SK-N-MC (cell line): ENCODE measurements at regions not wholly inside any gene's neighbourhood (a gene's known extent, or its start where the extent isn't known, plus 50 kb on each side); places are given as distances from the start of the nearest gene placed in this dataset.

Experiments used
- EZH2 ChIP-seq: fragments of 200-600 bp; sonication (generic); IDR thresholded peaks from one replicate; pipeline ENCODE4 v1.6.1; 2017; ENCODE audit warnings: antibody characterized with exemption
- FOXP2 ChIP-seq: optimal IDR thresholded peaks from 2 replicates; pipeline ENCODE3; 2011; ENCODE audit warnings: mild to moderate bottlenecking, moderate library complexity; ENCODE audit not compliant: insufficient read depth; ENCODE audit errors: extremely low read length, control extremely low read depth
- POLR2AphosphoS5 ChIP-seq: IDR thresholded peaks from 2 replicates; pipeline ENCODE4 v1.6.1; 2012; ENCODE audit warnings: mild to moderate bottlenecking, low read depth, low read length, borderline replicate concordance

DNA sequence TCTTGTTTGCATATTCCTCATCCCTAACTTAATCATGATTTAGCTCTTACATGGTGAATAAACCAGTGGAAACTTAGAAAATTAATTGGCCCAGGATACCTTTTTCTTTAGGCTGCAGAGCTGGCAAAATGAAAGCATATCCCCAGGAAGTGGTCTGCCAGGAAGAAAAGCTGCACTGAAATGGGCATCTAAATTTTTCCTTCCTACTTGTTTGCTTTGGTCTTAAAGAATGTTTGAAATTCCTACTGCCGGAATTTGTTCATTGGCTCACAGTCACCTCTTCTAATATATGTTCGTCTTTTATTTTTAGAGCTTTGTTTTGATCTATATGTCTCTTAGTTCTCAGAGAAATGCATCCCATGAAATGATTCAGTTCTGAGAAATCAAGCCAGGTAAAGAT lies 113.2 kb upstream of the ELL2 start:
- no peak for TF ChIP-seq POLR2AphosphoS5
- no peak for TF ChIP-seq EZH2
- no peak for TF ChIP-seq FOXP2
